WTC11 (cell line): ENCODE measurements at regions not wholly inside any gene's neighbourhood (a gene's known extent, or its start where the extent isn't known, plus 50 kb on each side); places are given as distances from the start of the nearest gene placed in this dataset.

Experiments used
- ATAC-seq: fragments of 200-7000 bp; cut with Tn5 transposase; 2 replicates; pipeline ENCODE4 v1.10.0; 2021; ENCODE audit warnings: mild to moderate bottlenecking, moderate library complexity
- CTCF ChIA-PET: fragments of 300-600 bp; sonication (Branson Sonifier 250); formaldehyde crosslinking; loops from one replicate; lab custom pipeline; 2021; ENCODE audit warnings: antibody characterized with exemption; lab: Charles Lee
- POLR2A ChIA-PET: fragments of 350-600 bp; sonication (Branson Sonifier 250); formaldehyde crosslinking; loops from one replicate; lab custom pipeline; 2021; ENCODE audit warnings: antibody characterized with exemption; lab: Charles Lee
- DNase-seq: peaks from one replicate; pipeline ENCODE4 v3.0.0; 2021; ENCODE audit warnings: low spot score
- H3K27ac Mint-ChIP-seq: 2 replicates; pipeline ENCODE4 v1.8.0; 2021; ENCODE audit warnings: mixed read lengths
- H3K27me3 Mint-ChIP-seq: 2 replicates; pipeline ENCODE4 v1.8.0; 2021; ENCODE audit warnings: low read depth, mild to moderate bottlenecking, moderate library complexity, mixed read lengths
- H3K36me3 Mint-ChIP-seq: 2 replicates; pipeline ENCODE4 v1.8.0; 2021; ENCODE audit warnings: mixed read lengths
- H3K4me1 Mint-ChIP-seq: 2 replicates; pipeline ENCODE4 v1.8.0; 2022; ENCODE audit warnings: mixed read lengths
- H3K4me3 Mint-ChIP-seq: 2 replicates; pipeline ENCODE4 v1.8.0; 2021; ENCODE audit warnings: mild to moderate bottlenecking, moderate library complexity, mixed read lengths
- H3K9me3 Mint-ChIP-seq: 2 replicates; pipeline ENCODE4 v1.8.0; 2021; ENCODE audit warnings: mixed read lengths
- AR ChIP-seq: fragments of 250-450 bp; sonication (Bioruptor Pico); IDR thresholded peaks from 2 replicates; pipeline ENCODE4 v1.9.0; 2021; ENCODE audit warnings: mild to moderate bottlenecking
- CBFB ChIP-seq: sonication (generic); formaldehyde crosslinking; IDR thresholded peaks from 2 replicates; pipeline ENCODE4 v1.8.1; 2022; ENCODE audit warnings: mild to moderate bottlenecking, low read depth, missing genetic modification reagents
- E2F5 ChIP-seq: sonication (generic); formaldehyde crosslinking; IDR thresholded peaks from 2 replicates; pipeline ENCODE4 v1.8.1; 2022; ENCODE audit warnings: mild to moderate bottlenecking, moderate library complexity, missing genetic modification reagents
- HMGA2 ChIP-seq: fragments of 250-450 bp; sonication (Bioruptor Pico); IDR thresholded peaks from 2 replicates; pipeline ENCODE4 v1.4.0; 2021; ENCODE audit warnings: mild to moderate bottlenecking, moderate library complexity
- IRF1 ChIP-seq: sonication (generic); formaldehyde crosslinking; IDR thresholded peaks from 2 replicates; pipeline ENCODE4 v1.8.0; 2023; ENCODE audit warnings: missing genetic modification reagents
- NFYB ChIP-seq: sonication (generic); formaldehyde crosslinking; conservative IDR thresholded peaks from 2 replicates; pipeline ENCODE4 v1.8.0; 2022; ENCODE audit warnings: low read depth, missing genetic modification reagents
- NR1H2 ChIP-seq: sonication (generic); formaldehyde crosslinking; IDR thresholded peaks from 2 replicates; pipeline ENCODE4 v1.9.0; 2021; ENCODE audit warnings: mild to moderate bottlenecking, moderate library complexity, missing genetic modification reagents
- ZNF281 ChIP-seq: sonication (generic); formaldehyde crosslinking; IDR thresholded peaks from 2 replicates; pipeline ENCODE4 v1.8.0; 2023; ENCODE audit warnings: mild to moderate bottlenecking, missing genetic modification reagents
- ZNF396 ChIP-seq: fragments of 250-450 bp; sonication (Bioruptor Pico); IDR thresholded peaks from 2 replicates; pipeline ENCODE4 v1.8.0; 2021; ENCODE audit warnings: mild to moderate bottlenecking, moderate library complexity, borderline replicate concordance
- ZNF425 ChIP-seq: fragments of 250-450 bp; sonication (Bioruptor Pico); conservative IDR thresholded peaks from 2 replicates; pipeline ENCODE4 v1.9.0; 2021; ENCODE audit warnings: mild to moderate bottlenecking
- ZNF671 ChIP-seq: fragments of 250-450 bp; sonication (Bioruptor Pico); IDR thresholded peaks from 2 replicates; pipeline ENCODE4 v1.8.0; 2021; ENCODE audit warnings: mild to moderate bottlenecking
- TF ChIP-seq, protein P1 (sequence below): sonication (generic); formaldehyde crosslinking; IDR thresholded peaks from 2 replicates; pipeline ENCODE4 v1.8.0; 2022; ENCODE audit warnings: mild to moderate bottlenecking, missing genetic modification reagents
- TF ChIP-seq, protein P2 (sequence below): sonication (generic); formaldehyde crosslinking; IDR thresholded peaks from 2 replicates; pipeline ENCODE4 v1.8.1; 2023; ENCODE audit warnings: mild to moderate bottlenecking, missing genetic modification reagents
- TF ChIP-seq, protein P3 (sequence below): sonication (generic); formaldehyde crosslinking; IDR thresholded peaks from 2 replicates; pipeline ENCODE4 v1.8.1; 2023; ENCODE audit warnings: mild to moderate bottlenecking, moderate library complexity, missing genetic modification reagents

DNA sequence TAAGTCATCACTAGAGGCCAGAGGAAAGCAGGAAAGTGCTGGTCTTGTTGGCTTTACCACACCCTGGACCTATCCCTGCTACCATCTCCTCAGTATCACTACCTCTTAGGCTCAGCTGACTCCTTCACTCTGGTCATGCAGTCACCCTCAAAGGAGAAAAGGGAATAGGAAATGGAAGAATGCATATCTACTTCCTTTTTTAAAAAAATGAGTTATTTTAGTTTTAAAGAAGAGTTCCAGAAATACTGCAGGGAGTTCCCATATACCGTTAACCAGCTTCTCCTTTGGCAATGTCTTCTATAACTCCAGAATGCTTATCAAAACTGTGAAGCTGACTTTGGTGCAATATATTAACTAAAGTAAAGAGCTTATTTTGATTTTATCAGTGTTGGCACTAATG, 688.6 kb downstream of the DIPK2A start:
- no peak for DNase-seq
- peaks cover 21% of the 10 kb centered on the region for H3K36me3 Mint-ChIP-seq
- ChIA-PET CTCF (no interaction called here), POLR2A (no interaction called here)
- H3K27ac Mint-ChIP-seq, result no peak overlapping the region
- H3K4me1 Mint-ChIP-seq, result no peaks in the 10 kb centered on the region
- H3K27me3 Mint-ChIP-seq, result 0 out of 2 replicates have a peak, but pooled peaks cover 4% of the 10 kb centered on the region
- TF ChIP-seq ZNF396 (CRISPR knock-in tag) (no peak), NR1H2 (no peak), ZNF671 (CRISPR knock-in tag) (no peak), IRF1 (CRISPR knock-in tag) (no peak), CBFB (no peak), E2F5 (CRISPR knock-in tag) (no peak), ZNF425 (CRISPR knock-in tag) (no peak), ZNF281 (CRISPR knock-in tag) (no peak)
- TF ChIP-seq, protein P1, sequence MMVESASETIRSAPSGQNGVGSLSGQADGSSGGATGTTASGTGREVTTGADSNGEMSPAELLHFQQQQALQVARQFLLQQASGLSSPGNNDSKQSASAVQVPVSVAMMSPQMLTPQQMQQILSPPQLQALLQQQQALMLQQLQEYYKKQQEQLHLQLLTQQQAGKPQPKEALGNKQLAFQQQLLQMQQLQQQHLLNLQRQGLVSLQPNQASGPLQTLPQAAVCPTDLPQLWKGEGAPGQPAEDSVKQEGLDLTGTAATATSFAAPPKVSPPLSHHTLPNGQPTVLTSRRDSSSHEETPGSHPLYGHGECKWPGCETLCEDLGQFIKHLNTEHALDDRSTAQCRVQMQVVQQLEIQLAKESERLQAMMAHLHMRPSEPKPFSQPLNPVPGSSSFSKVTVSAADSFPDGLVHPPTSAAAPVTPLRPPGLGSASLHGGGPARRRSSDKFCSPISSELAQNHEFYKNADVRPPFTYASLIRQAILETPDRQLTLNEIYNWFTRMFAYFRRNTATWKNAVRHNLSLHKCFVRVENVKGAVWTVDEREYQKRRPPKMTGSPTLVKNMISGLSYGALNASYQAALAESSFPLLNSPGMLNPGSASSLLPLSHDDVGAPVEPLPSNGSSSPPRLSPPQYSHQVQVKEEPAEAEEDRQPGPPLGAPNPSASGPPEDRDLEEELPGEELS (CRISPR knock-in tag), result no peak
- TF ChIP-seq, protein P2, sequence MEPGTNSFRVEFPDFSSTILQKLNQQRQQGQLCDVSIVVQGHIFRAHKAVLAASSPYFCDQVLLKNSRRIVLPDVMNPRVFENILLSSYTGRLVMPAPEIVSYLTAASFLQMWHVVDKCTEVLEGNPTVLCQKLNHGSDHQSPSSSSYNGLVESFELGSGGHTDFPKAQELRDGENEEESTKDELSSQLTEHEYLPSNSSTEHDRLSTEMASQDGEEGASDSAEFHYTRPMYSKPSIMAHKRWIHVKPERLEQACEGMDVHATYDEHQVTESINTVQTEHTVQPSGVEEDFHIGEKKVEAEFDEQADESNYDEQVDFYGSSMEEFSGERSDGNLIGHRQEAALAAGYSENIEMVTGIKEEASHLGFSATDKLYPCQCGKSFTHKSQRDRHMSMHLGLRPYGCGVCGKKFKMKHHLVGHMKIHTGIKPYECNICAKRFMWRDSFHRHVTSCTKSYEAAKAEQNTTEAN (CRISPR knock-in tag), result no peak
- TF ChIP-seq, protein P3, sequence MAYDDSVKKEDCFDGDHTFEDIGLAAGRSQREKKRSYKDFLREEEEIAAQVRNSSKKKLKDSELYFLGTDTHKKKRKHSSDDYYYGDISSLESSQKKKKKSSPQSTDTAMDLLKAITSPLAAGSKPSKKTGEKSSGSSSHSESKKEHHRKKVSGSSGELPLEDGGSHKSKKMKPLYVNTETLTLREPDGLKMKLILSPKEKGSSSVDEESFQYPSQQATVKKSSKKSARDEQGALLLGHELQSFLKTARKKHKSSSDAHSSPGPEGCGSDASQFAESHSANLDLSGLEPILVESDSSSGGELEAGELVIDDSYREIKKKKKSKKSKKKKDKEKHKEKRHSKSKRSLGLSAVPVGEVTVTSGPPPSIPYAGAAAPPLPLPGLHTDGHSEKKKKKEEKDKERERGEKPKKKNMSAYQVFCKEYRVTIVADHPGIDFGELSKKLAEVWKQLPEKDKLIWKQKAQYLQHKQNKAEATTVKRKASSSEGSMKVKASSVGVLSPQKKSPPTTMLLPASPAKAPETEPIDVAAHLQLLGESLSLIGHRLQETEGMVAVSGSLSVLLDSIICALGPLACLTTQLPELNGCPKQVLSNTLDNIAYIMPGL (CRISPR knock-in tag), result no peak
- no peak for ATAC-seq
- no peak overlapping the region for H3K4me3 Mint-ChIP-seq
- H3K9me3 Mint-ChIP-seq, result peaks cover 46% of the 10 kb centered on the region

DNA sequence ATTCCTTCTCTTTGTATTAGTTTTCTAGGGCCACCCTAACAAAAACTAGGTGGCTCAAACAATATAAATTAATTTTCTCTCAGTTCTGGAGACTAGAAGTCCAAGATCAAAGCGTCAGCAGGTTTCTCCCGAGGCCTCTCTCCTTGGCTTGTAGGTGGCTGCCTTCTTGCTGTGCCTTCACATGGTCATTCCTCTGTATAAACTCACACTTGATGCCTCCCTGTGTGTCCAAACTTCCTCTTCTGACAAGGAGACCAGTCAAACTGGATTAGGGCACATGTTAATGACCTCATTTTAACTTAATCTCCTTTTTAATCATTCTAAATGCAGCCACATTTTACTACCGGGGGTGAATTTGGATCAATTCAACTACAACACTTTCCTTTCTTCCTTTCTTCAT, 691.1 kb downstream of the DIPK2A start:
- DNase-seq, result no peak
- no peaks in the 10 kb centered on the region for H3K4me1 Mint-ChIP-seq
- POLR2A ChIA-PET, result no interaction called here

More for the DNA sequence above, 691.1 kb downstream of the DIPK2A start:
- CTCF ChIA-PET, result no interaction called here
- no peak overlapping the region for H3K27ac Mint-ChIP-seq
- peaks cover 44% of the 10 kb centered on the region for H3K36me3 Mint-ChIP-seq
- H3K4me3 Mint-ChIP-seq, result no peak overlapping the region
- ATAC-seq, result no peak
- H3K9me3 Mint-ChIP-seq, result peaks cover 69% of the 10 kb centered on the region
- peaks cover 7% of the 10 kb centered on the region; the same call in 1 of the 2 replicates for H3K27me3 Mint-ChIP-seq
- TF ChIP-seq HMGA2 (CRISPR knock-in tag) (no peak), NFYB (no peak), AR (CRISPR knock-in tag) (no peak)
